AG09319 (cell line): ENCODE measurements at regions not wholly inside any gene's neighbourhood (a gene's known extent, or its start where the extent isn't known, plus 50 kb on each side); places are given as distances from the start of the nearest gene placed in this dataset.

Experiments used
- DNase-seq: peaks from one replicate; pipeline ENCODE4 v3.0.0-alpha.2; 2010; ENCODE audit warnings: low read depth; ENCODE audit errors: extremely low read depth
- TF ChIP-seq, protein P1 (sequence below): IDR thresholded peaks from 2 replicates; pipeline ENCODE4 v1.5.1; 2011; ENCODE audit warnings: low read depth, mild to moderate bottlenecking, inconsistent platforms, low read length, moderate library complexity

DNA sequence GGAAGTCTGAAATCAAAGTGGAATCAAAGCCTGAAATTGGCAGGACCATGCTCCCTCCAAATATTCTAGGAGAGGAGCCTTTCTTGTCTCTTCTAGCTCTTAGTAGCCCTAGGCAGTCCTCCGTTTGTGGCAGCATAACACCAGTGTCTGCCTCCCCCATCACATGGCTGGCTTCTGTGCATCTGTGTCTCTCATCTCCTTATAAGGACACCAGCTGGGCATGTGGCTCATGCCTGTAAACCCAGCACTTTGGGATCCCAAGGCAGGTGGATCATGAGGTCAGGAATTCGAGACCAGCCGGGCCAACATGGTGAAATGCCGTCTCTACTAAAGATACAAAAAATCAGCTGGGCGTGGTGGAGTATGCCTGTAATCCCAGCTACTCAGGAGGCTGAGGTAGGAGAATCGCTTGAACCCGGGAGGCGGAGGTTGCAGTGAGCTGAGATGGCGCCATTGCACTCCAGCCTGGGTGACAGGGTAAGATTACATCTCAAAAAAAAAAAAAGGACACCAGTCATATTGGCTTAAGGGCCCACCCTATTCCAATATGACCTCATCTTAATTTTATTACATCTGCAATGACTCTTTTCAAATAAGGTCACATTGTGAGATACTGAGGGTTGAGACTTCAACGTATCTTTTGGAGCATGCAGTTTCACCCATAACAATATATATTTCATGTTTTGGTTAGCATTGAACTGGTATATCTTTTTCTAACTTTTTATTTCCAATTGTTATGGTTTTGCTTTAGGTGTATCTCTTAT is 148.0 kb upstream of the TPM1 start:
- no peak for DNase-seq
- TF ChIP-seq, protein P1, sequence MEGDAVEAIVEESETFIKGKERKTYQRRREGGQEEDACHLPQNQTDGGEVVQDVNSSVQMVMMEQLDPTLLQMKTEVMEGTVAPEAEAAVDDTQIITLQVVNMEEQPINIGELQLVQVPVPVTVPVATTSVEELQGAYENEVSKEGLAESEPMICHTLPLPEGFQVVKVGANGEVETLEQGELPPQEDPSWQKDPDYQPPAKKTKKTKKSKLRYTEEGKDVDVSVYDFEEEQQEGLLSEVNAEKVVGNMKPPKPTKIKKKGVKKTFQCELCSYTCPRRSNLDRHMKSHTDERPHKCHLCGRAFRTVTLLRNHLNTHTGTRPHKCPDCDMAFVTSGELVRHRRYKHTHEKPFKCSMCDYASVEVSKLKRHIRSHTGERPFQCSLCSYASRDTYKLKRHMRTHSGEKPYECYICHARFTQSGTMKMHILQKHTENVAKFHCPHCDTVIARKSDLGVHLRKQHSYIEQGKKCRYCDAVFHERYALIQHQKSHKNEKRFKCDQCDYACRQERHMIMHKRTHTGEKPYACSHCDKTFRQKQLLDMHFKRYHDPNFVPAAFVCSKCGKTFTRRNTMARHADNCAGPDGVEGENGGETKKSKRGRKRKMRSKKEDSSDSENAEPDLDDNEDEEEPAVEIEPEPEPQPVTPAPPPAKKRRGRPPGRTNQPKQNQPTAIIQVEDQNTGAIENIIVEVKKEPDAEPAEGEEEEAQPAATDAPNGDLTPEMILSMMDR = no peak

GRCh38 chr15:62895139-62895866 is 147.2 kb upstream of the TPM1 start:
- TF ChIP-seq, protein P1 = no peak
- no peak for DNase-seq

DNA sequence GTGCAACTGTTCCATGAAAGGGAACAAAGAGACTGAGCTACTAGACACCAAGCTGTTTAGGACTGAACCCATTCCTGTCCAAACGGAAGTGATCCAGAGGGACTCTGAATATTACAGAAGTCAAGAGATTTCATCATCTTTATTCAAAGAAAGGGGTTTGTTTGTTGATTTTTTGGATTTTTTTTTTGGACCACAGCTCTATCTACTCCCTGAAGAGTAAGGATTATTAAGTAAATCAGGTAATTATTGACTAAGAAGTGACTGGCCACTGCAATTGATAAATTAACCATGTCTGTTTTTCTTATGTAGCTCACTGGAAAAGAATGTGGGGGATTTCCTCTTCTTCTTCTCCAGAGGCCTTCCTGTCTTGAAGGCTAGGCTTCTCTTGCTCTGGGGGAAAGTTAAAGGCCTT is 146.6 kb upstream of the TPM1 start:
- no peak for DNase-seq
- TF ChIP-seq, protein P1 = no peak

DNA sequence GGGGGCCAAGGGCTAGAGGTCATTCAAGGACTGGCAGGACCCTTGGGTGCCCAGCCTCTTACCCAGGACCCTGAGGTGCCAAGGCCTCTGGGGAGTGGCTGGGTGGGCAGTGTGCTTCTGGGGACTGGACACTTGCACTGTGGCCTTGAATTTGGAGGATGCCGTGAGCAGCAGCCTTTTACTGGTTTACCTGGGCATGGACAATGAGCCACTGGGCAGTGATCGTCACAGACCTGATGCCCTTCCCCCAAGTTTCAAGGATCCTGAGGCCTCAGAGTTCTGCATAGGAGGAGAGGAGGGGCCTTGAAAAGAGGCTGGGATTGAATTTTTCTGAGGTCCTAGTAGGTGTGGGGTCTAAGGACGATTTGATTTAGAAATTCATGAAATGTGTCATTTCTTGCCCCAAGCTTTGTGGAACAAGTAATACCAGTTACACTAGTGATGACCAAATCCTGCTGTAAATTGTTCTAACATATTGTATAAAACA is 146.1 kb upstream of the TPM1 start:
- TF ChIP-seq, protein P1 = no peak
- no peak for DNase-seq

DNA sequence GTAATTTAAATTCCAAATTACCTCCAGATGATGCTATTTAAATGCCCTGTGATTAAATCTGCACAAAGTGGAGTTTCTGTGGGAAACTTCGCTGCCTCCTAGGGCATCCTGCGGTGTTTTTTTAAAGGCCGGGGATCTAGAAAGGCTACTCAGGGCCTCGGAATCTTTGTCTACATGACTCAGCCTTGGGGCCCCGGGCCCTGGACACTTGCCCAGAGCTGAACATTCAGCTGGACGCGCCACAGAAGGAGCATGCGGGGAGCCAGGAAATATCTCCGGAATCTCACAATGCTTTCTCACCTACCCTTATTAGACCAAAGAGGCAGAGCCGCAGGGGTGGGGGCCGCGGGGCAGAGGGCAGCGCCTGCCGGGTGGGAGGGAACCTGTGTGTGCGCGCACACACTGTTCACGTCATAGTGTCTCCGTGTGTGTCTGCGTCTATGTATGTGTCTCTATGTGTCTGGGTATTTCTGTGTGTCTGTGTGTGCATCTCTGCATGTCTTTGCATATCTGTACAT is 145.5 kb upstream of the TPM1 start:
- TF ChIP-seq, protein P1 = no peak
- peak; percentile 94 for DNase-seq

DNA sequence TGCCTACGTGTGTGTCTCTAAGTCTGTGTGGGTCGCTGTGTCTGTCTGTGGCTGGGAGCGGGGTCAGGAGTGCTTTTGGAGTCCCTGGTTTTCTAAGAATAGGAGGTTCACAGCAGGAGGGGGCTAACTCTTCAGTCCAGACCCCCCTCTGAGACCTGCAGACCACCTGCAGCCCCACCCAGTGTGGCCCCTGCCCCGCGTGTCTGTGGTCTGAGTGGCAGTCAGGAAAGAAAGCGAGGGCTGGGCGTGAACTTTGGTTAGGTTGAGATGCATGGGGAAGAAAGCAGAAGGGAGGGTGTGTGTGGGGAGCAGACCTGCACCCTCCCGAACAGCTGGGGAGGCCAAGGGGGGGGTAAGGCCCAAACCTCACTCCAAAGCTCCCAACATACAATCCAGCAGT is 144.9 kb upstream of the TPM1 start:
- no peak for DNase-seq
- TF ChIP-seq, protein P1 = no peak

- DNase-seq = no peak
- TF ChIP-seq, protein P1 = no peak
Measured at GRCh38 chr15:62899090-62899493, 143.5 kb upstream of the TPM1 start.
